Transverse colon (tissue), 4 donors: ENCODE measurements at regions not wholly inside any gene's neighbourhood (a gene's known extent, or its start where the extent isn't known, plus 50 kb on each side); places are given as distances from the start of the nearest gene placed in this dataset.

Experiments
- EP300 ChIP-seq: sonication (generic); formaldehyde crosslinking; IDR thresholded peaks from one replicate; pipeline ENCODE4 v1.6.1; 2017; ENCODE audit warnings: antibody characterized with exemption, low read depth
- POLR2A ChIP-seq: fragments of 450-650 bp; IDR thresholded peaks from one replicate; pipeline ENCODE4 v1.6.1; 2016; ENCODE audit warnings: antibody characterized with exemption, mild to moderate bottlenecking, moderate library complexity
- POLR2AphosphoS5 ChIP-seq, 3 donors: sonication (generic); formaldehyde crosslinking; IDR thresholded peaks; one replicate each; pipeline ENCODE4 v1.6.1; 2016; ENCODE audit warnings: antibody characterized with exemption in 3 of 3
- TF ChIP-seq, protein P1 (sequence below), 5 experiments: fragments of 200-600 bp in 3 of 5; fragments of 450-650 bp in 2 of 5; sonication (generic) in 3 of 5; IDR thresholded peaks; 1 replicate in 2 of 5; 2 replicates in 3 of 5; pipeline ENCODE4 v1.5.1; 2016 to 2017; ENCODE audit warnings: antibody characterized with exemption in 5 of 5, inconsistent platforms in 3 of 5, mild to moderate bottlenecking in 2 of 5, moderate library complexity in 1 of 5

DNA sequence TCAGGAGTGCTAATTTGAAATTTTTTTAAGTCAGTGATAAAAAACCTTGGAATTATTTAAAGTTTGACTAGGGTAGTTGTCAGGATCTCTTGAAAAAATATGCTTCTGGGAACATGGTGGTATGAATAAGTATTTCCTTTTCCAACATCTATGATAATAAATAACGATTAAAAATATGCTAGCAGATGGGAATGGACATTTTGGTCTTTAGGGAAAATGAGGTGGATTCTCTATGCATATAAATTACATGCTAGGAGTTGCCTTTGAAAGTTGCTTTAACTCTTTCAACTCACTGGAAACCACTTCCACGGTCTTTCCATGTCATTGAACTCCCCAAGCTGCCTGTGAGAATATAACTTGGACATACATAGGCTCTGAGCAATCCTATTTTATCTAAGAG, 731.5 kb upstream of the MARCKS start:
- no peak for TF ChIP-seq POLR2A
- TF ChIP-seq, protein P1, sequence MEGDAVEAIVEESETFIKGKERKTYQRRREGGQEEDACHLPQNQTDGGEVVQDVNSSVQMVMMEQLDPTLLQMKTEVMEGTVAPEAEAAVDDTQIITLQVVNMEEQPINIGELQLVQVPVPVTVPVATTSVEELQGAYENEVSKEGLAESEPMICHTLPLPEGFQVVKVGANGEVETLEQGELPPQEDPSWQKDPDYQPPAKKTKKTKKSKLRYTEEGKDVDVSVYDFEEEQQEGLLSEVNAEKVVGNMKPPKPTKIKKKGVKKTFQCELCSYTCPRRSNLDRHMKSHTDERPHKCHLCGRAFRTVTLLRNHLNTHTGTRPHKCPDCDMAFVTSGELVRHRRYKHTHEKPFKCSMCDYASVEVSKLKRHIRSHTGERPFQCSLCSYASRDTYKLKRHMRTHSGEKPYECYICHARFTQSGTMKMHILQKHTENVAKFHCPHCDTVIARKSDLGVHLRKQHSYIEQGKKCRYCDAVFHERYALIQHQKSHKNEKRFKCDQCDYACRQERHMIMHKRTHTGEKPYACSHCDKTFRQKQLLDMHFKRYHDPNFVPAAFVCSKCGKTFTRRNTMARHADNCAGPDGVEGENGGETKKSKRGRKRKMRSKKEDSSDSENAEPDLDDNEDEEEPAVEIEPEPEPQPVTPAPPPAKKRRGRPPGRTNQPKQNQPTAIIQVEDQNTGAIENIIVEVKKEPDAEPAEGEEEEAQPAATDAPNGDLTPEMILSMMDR (IDR thresholded peaks at IDR 0.05): no peak
- TF ChIP-seq POLR2AphosphoS5 (IDR thresholded peaks at IDR 0.05): no peak
- TF ChIP-seq EP300: no peak
